Ovary (tissue), 7 donors: ENCODE measurements at regions not wholly inside any gene's neighbourhood (a gene's known extent, or its start where the extent isn't known, plus 50 kb on each side); places are given as distances from the start of the nearest gene placed in this dataset.

Source experiments
- DNase-seq, 5 donors: peaks; one replicate each; pipeline ENCODE4 v3.0.0-alpha.2; 2019 to 2020
- H3K27ac ChIP-seq, 2 donors: fragments of 200-600 bp; one replicate each; pipeline versions ENCODE4 v1.5.1 to v1.8.0; 2019 to 2022
- H3K27me3 ChIP-seq: fragments of 200-600 bp; one replicate; pipeline ENCODE4 v1.8.0; 2022
- H3K36me3 ChIP-seq: fragments of 200-600 bp; sonication (generic); one replicate; pipeline ENCODE4 v1.5.1; 2019
- H3K4me1 ChIP-seq: one replicate; pipeline ENCODE4 v1.8.1; 2013; ENCODE audit warnings: mild to moderate bottlenecking, moderate library complexity; ENCODE audit not compliant: insufficient read depth
- H3K4me3 ChIP-seq: fragments of 200-600 bp; sonication (generic); one replicate; pipeline ENCODE4 v1.5.1; 2017
- H3K9me3 ChIP-seq, 2 donors: fragments of 200-600 bp in 1 of 2; sonication (generic) in 1 of 2; one replicate each; pipeline versions ENCODE4 v1.5.1 to v1.8.1; 2013 to 2019; ENCODE audit warnings: mild to moderate bottlenecking in 1 of 2, moderate library complexity in 1 of 2
- EP300 ChIP-seq: sonication (generic); formaldehyde crosslinking; IDR thresholded peaks from one replicate; pipeline ENCODE4 v1.6.1; 2017; ENCODE audit warnings: antibody characterized with exemption
- POLR2A ChIP-seq: fragments of 450-650 bp; IDR thresholded peaks from one replicate; pipeline ENCODE4 v1.6.1; 2017; ENCODE audit warnings: antibody characterized with exemption, mild to moderate bottlenecking, moderate library complexity
- WGBS, 3 donors: extraction: QIAGEN DNeasy Blood & Tissue Kit in 1 of 3; methylation state at CpG; one replicate each; pipeline versions ENCODE4 v1.1.5 to v1.1.7; 2013 to 2017; 5-methylcytosine and 5-hydroxymethylcytosine counted together
- intact Hi-C, 4 donors: fragments of 100-400 bp; cut with DNase I; formaldehyde crosslinking; loops; one replicate each; pipeline versions ENCODE4 v1.11.0 to v1.15.1; 2022 to 2023
- TF ChIP-seq, protein P1 (sequence below), 3 donors: fragments of 450-650 bp in 2 of 3; fragments of 200-600 bp in 1 of 3; IDR thresholded peaks; one replicate each; pipeline versions ENCODE4 v1.5.1 to v1.8.0; 2016 to 2022; ENCODE audit warnings: antibody characterized with exemption in 3 of 3, mild to moderate bottlenecking in 1 of 3
- donor health status: DM: no; HTN: no; CAD: no; lungs with moderate emphysema.
- donor health status: DM: no; HTN: no; CAD: no.
- donor health status: Bipolar disorder and iron deficiency.
- donor health status: DM: no; HTN: no; CAD: no.
- donor health status: DM: yes; HTN: yes; CAD: no.

GRCh38 chr20:48164034-48164433, 378.8 kb upstream of the SULF2 start:
- peaks cover 17% of the 10 kb centered on the region for H3K4me1 ChIP-seq
- no peaks in the 10 kb centered on the region for H3K36me3 ChIP-seq
- no peaks in the 10 kb centered on the region for H3K27me3 ChIP-seq
- 69 to 74% (median 72%) methylated on average over 7 of the region's 7 CpGs for WGBS, 3 donors
- no peak overlapping the region for H3K4me3 ChIP-seq
- H3K27ac ChIP-seq: no peak overlapping the region
- DNase-seq: no peak
- intact Hi-C loops: loop anchor here in 1 of 4 donors (10.0 kb wide), 1 partner anchor 479 kb away; no protein-coding TSS in a partner anchor
- TF ChIP-seq POLR2A (no peak), EP300 (no peak)
- TF ChIP-seq, protein P1, sequence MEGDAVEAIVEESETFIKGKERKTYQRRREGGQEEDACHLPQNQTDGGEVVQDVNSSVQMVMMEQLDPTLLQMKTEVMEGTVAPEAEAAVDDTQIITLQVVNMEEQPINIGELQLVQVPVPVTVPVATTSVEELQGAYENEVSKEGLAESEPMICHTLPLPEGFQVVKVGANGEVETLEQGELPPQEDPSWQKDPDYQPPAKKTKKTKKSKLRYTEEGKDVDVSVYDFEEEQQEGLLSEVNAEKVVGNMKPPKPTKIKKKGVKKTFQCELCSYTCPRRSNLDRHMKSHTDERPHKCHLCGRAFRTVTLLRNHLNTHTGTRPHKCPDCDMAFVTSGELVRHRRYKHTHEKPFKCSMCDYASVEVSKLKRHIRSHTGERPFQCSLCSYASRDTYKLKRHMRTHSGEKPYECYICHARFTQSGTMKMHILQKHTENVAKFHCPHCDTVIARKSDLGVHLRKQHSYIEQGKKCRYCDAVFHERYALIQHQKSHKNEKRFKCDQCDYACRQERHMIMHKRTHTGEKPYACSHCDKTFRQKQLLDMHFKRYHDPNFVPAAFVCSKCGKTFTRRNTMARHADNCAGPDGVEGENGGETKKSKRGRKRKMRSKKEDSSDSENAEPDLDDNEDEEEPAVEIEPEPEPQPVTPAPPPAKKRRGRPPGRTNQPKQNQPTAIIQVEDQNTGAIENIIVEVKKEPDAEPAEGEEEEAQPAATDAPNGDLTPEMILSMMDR (IDR thresholded peaks at IDR 0.05): no peak
- H3K9me3 ChIP-seq: no peaks in the 10 kb centered on the region

DNA sequence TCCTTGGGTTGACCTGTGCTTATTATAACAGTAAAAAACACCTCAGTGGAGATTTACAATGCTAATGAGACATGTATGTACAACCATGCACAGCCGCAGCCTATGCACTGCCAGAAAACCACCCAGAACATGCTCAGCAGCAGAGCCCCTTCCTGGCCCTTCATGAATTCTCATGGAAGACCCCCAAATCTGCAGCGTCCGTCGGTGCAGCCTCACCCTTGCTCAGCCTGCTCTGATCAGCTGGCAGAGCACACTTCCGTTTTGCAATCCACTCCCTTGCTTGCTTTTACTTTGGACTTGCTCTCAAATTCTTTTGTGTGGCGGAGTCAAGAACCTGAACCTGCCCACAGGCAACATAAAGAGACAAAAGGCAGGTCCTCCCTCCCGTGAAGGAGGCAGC, 378.2 kb upstream of the SULF2 start:
- TF ChIP-seq, protein P1 (IDR thresholded peaks at IDR 0.05): no peak
- TF ChIP-seq EP300: no peak
- TF ChIP-seq POLR2A: no peak
- H3K27me3 ChIP-seq: no peaks in the 10 kb centered on the region
- H3K9me3 ChIP-seq: no peaks in the 10 kb centered on the region
- intact Hi-C loops: loop anchor here in 1 of 4 donors (10.0 kb wide), 1 partner anchor 479 kb away; no protein-coding TSS in a partner anchor
- no peaks in the 10 kb centered on the region for H3K36me3 ChIP-seq
- no peak for DNase-seq
- H3K4me1 ChIP-seq: peaks cover 17% of the 10 kb centered on the region
- H3K27ac ChIP-seq: no peak overlapping the region
- WGBS, 3 donors: 28 to 35% (median 30%) methylated on average over 7 of the region's 7 CpGs
- H3K4me3 ChIP-seq: no peak overlapping the region

GRCh38 chr20:48162621-48163020, 377.3 kb upstream of the SULF2 start:
- no peak overlapping the region for H3K4me3 ChIP-seq
- intact Hi-C loops: loop anchor here in 1 of 4 donors (10.0 kb wide), 1 partner anchor 478 kb away; no protein-coding TSS in a partner anchor
- no peak overlapping the region for H3K27ac ChIP-seq
- no peak for TF ChIP-seq POLR2A
- H3K36me3 ChIP-seq: no peaks in the 10 kb centered on the region
- 84 to 89% (median 88%) methylated on average over 13 of the region's 13 CpGs for WGBS, 3 donors
- DNase-seq: peak in 1 of 5 donors; percentile 25
- H3K27me3 ChIP-seq: no peaks in the 10 kb centered on the region
- peaks cover 17% of the 10 kb centered on the region for H3K4me1 ChIP-seq
- no peaks in the 10 kb centered on the region for H3K9me3 ChIP-seq

DNA sequence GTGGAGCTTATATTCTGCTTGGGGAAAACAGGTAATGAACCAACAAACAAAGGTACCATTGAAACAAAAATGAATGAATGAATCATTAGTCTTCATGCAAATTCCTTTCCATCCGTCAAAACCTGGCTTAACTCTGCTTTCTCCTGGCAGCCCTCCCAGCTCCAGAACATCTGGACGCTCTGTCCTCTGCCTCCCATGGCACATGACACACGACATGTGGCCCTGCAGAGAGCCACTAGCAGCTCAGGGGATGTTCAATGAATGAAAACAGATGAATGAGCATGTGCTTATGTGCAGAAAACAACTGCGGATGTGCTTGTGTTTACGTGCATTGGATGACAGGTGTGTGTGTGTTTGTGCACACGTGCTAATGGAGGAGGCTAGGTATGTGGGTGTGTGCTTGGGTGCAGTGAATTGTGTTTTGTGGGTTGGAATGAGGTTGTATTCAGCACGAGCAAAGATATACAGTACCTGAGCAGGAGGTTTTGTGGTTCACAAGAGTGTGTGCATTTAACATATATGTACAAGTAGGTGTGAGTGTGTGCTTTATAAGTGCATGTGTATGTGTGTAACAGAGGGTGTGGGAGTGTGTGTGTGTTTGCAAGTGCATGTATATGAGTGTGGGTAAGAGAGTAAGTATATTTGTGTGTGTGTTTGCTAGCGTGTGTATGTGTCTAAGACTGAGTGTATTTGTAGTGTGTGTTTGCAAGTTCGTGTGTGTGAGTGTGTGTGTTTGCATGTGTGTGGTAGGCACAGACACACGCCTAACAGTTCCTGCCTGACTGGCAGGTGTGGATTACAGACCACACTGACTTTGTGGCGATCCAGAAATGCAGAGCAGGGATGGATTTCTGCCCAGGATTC, 374.1 kb upstream of the SULF2 start:
- TF ChIP-seq EP300 (no peak), POLR2A (no peak)
- TF ChIP-seq, protein P1 (IDR thresholded peaks at IDR 0.05): no peak
- no peak overlapping the region for H3K4me3 ChIP-seq
- peaks cover 4% of the 10 kb centered on the region for H3K4me1 ChIP-seq
- intact Hi-C loops: loop anchor here in 1 of 4 donors (10.0 kb wide), 1 partner anchor 475 kb away; no protein-coding TSS in a partner anchor
- no peaks in the 10 kb centered on the region for H3K9me3 ChIP-seq
- no peak for DNase-seq
- WGBS, 3 donors: 67 to 74% (median 70%) methylated on average over 11 of the region's 11 CpGs
- H3K36me3 ChIP-seq: no peaks in the 10 kb centered on the region
- H3K27ac ChIP-seq: no peak overlapping the region
- H3K27me3 ChIP-seq: no peaks in the 10 kb centered on the region

DNA sequence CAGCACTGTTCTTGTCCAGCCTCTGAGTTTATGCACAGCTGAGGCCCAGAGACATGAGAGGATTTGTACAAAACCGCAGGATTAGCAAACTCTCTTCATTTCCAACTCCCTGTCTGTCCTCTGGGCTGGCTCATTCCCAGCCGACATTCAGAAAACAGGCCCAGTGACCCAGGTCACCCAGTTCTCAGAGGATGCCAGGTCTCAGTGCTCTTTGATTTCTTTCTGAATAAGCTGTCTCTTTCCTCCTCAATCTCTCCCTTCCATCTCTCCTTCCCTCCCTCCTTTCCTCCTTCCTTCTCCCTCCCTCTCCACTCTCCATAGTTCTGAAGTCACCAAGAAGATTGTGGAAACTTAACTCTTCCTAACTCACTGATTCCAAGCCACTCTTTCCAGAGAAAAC, 372.7 kb upstream of the SULF2 start:
- DNase-seq: peak; percentile 30 to 73 (median 62)

More for the DNA sequence above, 372.7 kb upstream of the SULF2 start:
- peaks cover 2% of the 10 kb centered on the region for H3K4me1 ChIP-seq
- H3K27ac ChIP-seq: no peak overlapping the region
- 7 to 13% (median 8%) methylated on average over 2 of the region's 2 CpGs for WGBS, 3 donors
- no peaks in the 10 kb centered on the region for H3K36me3 ChIP-seq
- intact Hi-C loops: no loop called here
- H3K4me3 ChIP-seq: no peak overlapping the region
- TF ChIP-seq EP300 (no peak), POLR2A (no peak)
- TF ChIP-seq, protein P1 (IDR thresholded peaks at IDR 0.05): no peak
- H3K27me3 ChIP-seq: no peaks in the 10 kb centered on the region
- no peaks in the 10 kb centered on the region for H3K9me3 ChIP-seq
